Spleen (tissue), 7 donors: ENCODE measurements at regions not wholly inside any gene's neighbourhood (a gene's known extent, or its start where the extent isn't known, plus 50 kb on each side); places are given as distances from the start of the nearest gene placed in this dataset.

Source experiments
- POLR2A ChIP-seq, 3 donors: fragments of 450-650 bp; IDR thresholded peaks; one replicate each; pipeline ENCODE4 v1.5.1; 2017; ENCODE audit warnings: antibody characterized with exemption in 3 of 3, mild to moderate bottlenecking in 1 of 3
- POLR2AphosphoS5 ChIP-seq, 3 donors: sonication (generic); formaldehyde crosslinking; IDR thresholded peaks; one replicate each; pipeline ENCODE4 v1.5.1; 2017; ENCODE audit warnings: antibody characterized with exemption in 3 of 3
- TF ChIP-seq, protein P1 (sequence below), 11 experiments: fragments of 200-600 bp in 7 of 11; fragments of 450-650 bp in 4 of 11; sonication (generic) in 4 of 11; IDR thresholded peaks in 8 of 11; conservative IDR thresholded peaks in 3 of 11; 1 replicate in 7 of 11; 2 replicates in 4 of 11; pipeline versions ENCODE4 v1.4.0 to v1.8.0; 2016 to 2021; ENCODE audit warnings: antibody characterized with exemption in 11 of 11, inconsistent platforms in 4 of 11, mild to moderate bottlenecking in 1 of 11
- donor health status: DM: no; HTN: no; CAD: no; lungs with moderate emphysema.
- donor health status: DM: no; HTN: no; CAD: no.
- donor health status: DM: no; HTN: no; CAD: no.

DNA sequence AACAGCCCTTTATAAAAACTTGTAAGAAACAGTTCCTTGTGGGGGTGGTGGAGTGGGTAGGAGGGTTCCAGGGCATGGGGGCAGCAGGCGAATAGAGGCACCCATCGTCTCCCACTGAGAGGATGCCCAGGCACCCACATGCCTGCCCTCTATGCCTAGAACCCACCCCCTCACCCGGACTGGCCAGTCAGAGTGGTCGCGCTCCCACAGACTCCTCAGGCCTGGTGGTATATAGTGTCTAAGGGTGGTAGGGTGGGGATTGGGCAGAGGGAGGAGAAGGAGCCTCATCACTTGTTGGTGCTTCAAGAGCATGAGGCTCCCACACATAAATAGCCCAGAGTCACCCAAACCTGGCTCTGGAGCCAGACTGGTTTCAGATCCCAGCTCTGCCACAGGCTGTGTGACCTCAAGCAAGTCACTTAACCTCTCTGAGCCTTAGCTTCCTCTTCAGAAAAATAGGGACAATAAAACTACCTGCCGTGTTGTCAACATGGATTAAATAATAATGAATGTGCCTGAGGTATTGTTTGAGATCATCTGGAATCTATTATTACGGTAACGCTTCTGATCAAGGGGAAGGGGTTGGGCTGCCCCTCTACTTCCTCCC lies 262.1 kb downstream of the UACA start:
- TF ChIP-seq, protein P1, sequence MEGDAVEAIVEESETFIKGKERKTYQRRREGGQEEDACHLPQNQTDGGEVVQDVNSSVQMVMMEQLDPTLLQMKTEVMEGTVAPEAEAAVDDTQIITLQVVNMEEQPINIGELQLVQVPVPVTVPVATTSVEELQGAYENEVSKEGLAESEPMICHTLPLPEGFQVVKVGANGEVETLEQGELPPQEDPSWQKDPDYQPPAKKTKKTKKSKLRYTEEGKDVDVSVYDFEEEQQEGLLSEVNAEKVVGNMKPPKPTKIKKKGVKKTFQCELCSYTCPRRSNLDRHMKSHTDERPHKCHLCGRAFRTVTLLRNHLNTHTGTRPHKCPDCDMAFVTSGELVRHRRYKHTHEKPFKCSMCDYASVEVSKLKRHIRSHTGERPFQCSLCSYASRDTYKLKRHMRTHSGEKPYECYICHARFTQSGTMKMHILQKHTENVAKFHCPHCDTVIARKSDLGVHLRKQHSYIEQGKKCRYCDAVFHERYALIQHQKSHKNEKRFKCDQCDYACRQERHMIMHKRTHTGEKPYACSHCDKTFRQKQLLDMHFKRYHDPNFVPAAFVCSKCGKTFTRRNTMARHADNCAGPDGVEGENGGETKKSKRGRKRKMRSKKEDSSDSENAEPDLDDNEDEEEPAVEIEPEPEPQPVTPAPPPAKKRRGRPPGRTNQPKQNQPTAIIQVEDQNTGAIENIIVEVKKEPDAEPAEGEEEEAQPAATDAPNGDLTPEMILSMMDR (IDR thresholded peaks at IDR 0.05 in 8 of 11, conservative IDR thresholded peaks at IDR 0.05 in 3 of 11): no peak
- TF ChIP-seq POLR2A (IDR thresholded peaks at IDR 0.05): no peak
- TF ChIP-seq POLR2AphosphoS5 (IDR thresholded peaks at IDR 0.05): no peak
